ENCODE measurements at regions not wholly inside any gene's neighbourhood (a gene's known extent, or its start where the extent isn't known, plus 50 kb on each side); places are given as distances from the start of the nearest gene placed in this dataset.

DNA sequence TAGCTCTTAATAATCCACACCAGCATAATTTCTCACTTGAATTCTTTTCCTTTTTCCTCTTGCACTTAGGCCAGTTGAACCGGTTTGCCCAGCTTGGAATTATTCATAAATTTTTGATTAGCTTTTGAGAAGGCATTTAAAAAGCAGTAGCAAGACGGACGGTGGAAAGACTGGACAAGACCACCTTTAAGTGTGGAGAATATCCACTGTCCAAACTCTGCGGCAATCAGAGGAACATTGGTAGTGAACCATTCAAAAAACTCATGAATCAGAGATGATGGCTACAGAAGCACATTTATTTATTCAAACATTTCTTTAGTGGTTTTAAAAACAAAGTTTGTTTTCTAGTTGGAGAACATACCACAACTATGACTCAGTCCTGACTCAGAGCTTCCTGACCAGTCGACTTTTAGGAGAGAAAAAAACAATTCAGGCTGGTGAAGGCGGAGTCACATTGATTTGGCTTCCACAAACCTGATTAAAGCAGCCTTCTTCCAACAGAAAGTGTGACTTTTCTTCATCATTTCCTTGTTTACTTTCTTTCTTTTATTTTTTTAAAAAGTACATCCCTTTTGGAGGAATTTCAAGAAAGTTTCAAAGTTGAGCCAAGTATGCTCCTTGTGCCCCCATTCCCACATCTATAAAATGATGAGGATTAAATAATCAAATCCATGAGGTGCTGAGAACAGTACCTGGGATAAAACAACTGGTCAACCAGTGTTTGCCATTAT is 128.8 kb downstream of the ADSS2 start:
- TF ChIP-seq, protein P1, sequence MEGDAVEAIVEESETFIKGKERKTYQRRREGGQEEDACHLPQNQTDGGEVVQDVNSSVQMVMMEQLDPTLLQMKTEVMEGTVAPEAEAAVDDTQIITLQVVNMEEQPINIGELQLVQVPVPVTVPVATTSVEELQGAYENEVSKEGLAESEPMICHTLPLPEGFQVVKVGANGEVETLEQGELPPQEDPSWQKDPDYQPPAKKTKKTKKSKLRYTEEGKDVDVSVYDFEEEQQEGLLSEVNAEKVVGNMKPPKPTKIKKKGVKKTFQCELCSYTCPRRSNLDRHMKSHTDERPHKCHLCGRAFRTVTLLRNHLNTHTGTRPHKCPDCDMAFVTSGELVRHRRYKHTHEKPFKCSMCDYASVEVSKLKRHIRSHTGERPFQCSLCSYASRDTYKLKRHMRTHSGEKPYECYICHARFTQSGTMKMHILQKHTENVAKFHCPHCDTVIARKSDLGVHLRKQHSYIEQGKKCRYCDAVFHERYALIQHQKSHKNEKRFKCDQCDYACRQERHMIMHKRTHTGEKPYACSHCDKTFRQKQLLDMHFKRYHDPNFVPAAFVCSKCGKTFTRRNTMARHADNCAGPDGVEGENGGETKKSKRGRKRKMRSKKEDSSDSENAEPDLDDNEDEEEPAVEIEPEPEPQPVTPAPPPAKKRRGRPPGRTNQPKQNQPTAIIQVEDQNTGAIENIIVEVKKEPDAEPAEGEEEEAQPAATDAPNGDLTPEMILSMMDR (IDR thresholded peaks at IDR 0.05; ENCODE audit: low read length), result no peak
- TF ChIP-seq EZH2 (IDR thresholded peaks at IDR 0.05; ENCODE audit: borderline replicate concordance, low read length), result no peak
- Histone ChIP-seq H3K9me3 (ENCODE audit: low read length) (no peaks in the 10 kb centered on the region), H3K79me2 (ENCODE audit: insufficient read depth, low read length) (no peaks in the 10 kb centered on the region), H3K36me3 (ENCODE audit: insufficient read depth, low read length) (no peaks in the 10 kb centered on the region; the same call in 1 of the 2 replicates), H3K4me1 (ENCODE audit: insufficient read depth, low read length, severe bottlenecking) (peaks cover 13% of the 10 kb centered on the region), H3K27me3 (ENCODE audit: insufficient read depth, low read length) (no peaks in the 10 kb centered on the region), H3K27ac (ENCODE audit: low read depth, low read length, poor library complexity, severe bottlenecking) (no peak overlapping the region), H2AFZ (ENCODE audit: low read length) (no peak overlapping the region), H3K4me2 (ENCODE audit: low read length) (no peak overlapping the region), H3K9me2 (ENCODE audit: low read depth, low read length) (no peaks in the 10 kb centered on the region), H4K20me1 (ENCODE audit: insufficient read depth, low read length) (no peaks in the 10 kb centered on the region), H3K9ac (ENCODE audit: low read length) (no peak overlapping the region), H3F3A (ENCODE audit: insufficient read depth, low read length) (no peaks in the 10 kb centered on the region), H3K4me3 (ENCODE audit: low read depth, low read length, poor library complexity, severe bottlenecking) (no peak overlapping the region)

DNA sequence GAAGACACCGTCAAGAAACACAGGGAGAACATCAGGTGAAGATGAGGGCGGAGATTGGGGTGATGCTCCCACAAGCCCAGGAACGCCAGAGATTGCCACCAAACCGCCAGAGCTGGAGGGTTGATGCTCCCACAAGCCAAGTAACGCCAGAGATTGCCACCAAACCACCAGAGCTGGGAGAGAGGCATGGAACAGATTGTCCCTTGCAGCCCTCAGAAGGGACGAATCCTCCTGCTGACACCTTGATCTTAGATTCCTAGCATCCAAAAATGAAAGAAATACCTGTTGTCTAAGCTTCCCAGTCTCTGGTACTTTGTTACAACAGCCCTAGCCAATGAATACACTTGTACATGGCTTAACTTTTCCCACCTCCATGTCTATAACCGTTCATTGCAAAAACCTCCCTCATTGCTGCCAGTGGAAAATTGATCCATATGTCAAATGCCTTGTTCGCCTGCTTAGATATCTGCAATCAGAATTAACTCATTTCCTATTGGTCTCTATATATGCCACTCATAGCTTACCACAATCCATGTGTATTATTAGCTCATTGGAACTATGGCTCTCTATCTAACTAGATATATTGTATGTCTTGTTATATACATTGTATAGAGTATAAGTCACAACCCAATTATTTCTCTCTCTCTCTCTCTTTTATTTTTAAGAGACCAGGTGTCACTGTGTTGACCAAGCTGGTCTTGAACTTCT is 127.4 kb downstream of the ADSS2 start:
- no peaks in the 10 kb centered on the region for H3K27me3 ChIP-seq (ENCODE audit: insufficient read depth, low read length)
- no peaks in the 10 kb centered on the region for H3F3A ChIP-seq (ENCODE audit: insufficient read depth, low read length)
- no peaks in the 10 kb centered on the region for H4K20me1 ChIP-seq (ENCODE audit: insufficient read depth, low read length)
- H3K9me3 ChIP-seq (ENCODE audit: low read length), result no peaks in the 10 kb centered on the region
- H3K79me2 ChIP-seq (ENCODE audit: insufficient read depth, low read length), result no peaks in the 10 kb centered on the region
- no peak overlapping the region for H3K4me2 ChIP-seq (ENCODE audit: low read length)
- peaks cover 11% of the 10 kb centered on the region for H3K4me1 ChIP-seq (ENCODE audit: insufficient read depth, low read length, severe bottlenecking)
- H3K9ac ChIP-seq (ENCODE audit: low read length), result no peak overlapping the region
- no peaks in the 10 kb centered on the region for H3K36me3 ChIP-seq (ENCODE audit: insufficient read depth, low read length)
- no peak overlapping the region for H2AFZ ChIP-seq (ENCODE audit: low read length)
- no peak overlapping the region for H3K27ac ChIP-seq (ENCODE audit: low read depth, low read length, poor library complexity, severe bottlenecking)
- no peak for TF ChIP-seq EZH2 (IDR thresholded peaks at IDR 0.05; ENCODE audit: borderline replicate concordance, low read length)
- TF ChIP-seq, protein P1 (IDR thresholded peaks at IDR 0.05; ENCODE audit: low read length), result no peak
- H3K9me2 ChIP-seq (ENCODE audit: low read depth, low read length), result no peaks in the 10 kb centered on the region
- H3K4me3 ChIP-seq (ENCODE audit: low read depth, low read length, poor library complexity, severe bottlenecking), result no peak overlapping the region

DNA sequence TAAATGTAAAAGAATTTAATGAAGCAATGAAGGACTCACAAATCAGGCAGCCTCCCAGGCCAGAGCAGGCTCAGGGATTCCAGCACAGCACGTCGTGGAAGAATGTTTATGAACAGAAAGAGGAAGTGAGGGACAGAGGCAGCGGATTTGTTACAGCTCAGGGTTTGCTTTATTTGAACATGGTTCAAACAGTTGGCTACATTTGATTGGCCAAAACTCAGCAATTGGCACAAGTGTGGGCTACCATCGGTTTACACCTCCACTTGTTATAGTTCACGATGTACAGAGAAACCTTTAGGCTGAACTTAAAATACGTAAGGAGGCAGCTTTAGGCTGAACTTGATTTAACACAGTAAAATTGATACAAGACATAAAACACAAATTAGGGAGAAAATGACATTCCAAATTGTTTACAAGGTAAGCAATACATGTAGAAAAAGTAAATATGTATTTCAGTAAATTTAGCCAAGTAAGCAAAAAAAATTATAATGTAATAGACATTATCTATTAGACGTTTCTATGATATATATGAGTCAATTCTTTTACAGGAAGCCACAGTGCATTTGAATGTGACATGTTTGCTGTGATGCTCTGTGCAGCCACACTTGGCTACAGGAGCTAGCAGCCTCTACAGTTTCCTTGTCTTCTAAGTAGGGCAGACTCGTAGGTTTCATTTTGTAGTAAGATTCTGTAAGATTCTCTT is 126.5 kb downstream of the ADSS2 start:
- no peaks in the 10 kb centered on the region for H3K9me2 ChIP-seq (ENCODE audit: low read depth, low read length)
- H2AFZ ChIP-seq (ENCODE audit: low read length), result no peak overlapping the region
- no peak overlapping the region for H3K4me2 ChIP-seq (ENCODE audit: low read length)
- H3K4me3 ChIP-seq (ENCODE audit: low read depth, low read length, poor library complexity, severe bottlenecking), result no peak overlapping the region
- H3K79me2 ChIP-seq (ENCODE audit: insufficient read depth, low read length), result no peaks in the 10 kb centered on the region
- H3K9me3 ChIP-seq (ENCODE audit: low read length), result no peaks in the 10 kb centered on the region
- no peak for TF ChIP-seq EZH2 (IDR thresholded peaks at IDR 0.05; ENCODE audit: borderline replicate concordance, low read length)
- TF ChIP-seq, protein P1 (IDR thresholded peaks at IDR 0.05; ENCODE audit: low read length), result no peak
- no peak overlapping the region for H3K27ac ChIP-seq (ENCODE audit: low read depth, low read length, poor library complexity, severe bottlenecking)
- H3K27me3 ChIP-seq (ENCODE audit: insufficient read depth, low read length), result no peaks in the 10 kb centered on the region
- H3K9ac ChIP-seq (ENCODE audit: low read length), result no peak overlapping the region
- H3K36me3 ChIP-seq (ENCODE audit: insufficient read depth, low read length), result no peaks in the 10 kb centered on the region
- H3K4me1 ChIP-seq (ENCODE audit: insufficient read depth, low read length, severe bottlenecking), result peaks cover 4% of the 10 kb centered on the region
- no peaks in the 10 kb centered on the region for H4K20me1 ChIP-seq (ENCODE audit: insufficient read depth, low read length)
- H3F3A ChIP-seq (ENCODE audit: insufficient read depth, low read length), result no peaks in the 10 kb centered on the region
